SK-N-SH treated with all-trans-retinoic acid at 6 μM for 48 hours (cell line): ENCODE measurements at regions not wholly inside any gene's neighbourhood (a gene's known extent, or its start where the extent isn't known, plus 50 kb on each side); places are given as distances from the start of the nearest gene placed in this dataset.

Source experiments
- ATAC-seq: fragments of 200-7000 bp; cut with Tn5 transposase; 3 replicates; pipeline ENCODE4 v1.9.1; 2020; ENCODE audit warnings: mild to moderate bottlenecking, moderate library complexity
- ARNTL ChIP-seq: fragments of 450-650 bp; formaldehyde crosslinking; IDR thresholded peaks from 2 replicates; pipeline ENCODE4 v1.5.0; 2020; ENCODE audit warnings: low read depth, mild to moderate bottlenecking, moderate library complexity, borderline replicate concordance
- BACH2 ChIP-seq: fragments of 250-450 bp; sonication (Bioruptor Pico); IDR thresholded peaks from 2 replicates; pipeline ENCODE4 v1.9.0; 2021; ENCODE audit warnings: mild to moderate bottlenecking, borderline replicate concordance
- CREB5 ChIP-seq: fragments of 250-450 bp; sonication (Bioruptor Pico); IDR thresholded peaks from 2 replicates; pipeline ENCODE4 v1.5.1; 2020; ENCODE audit warnings: low read depth, mild to moderate bottlenecking, moderate library complexity
- CSDC2 ChIP-seq: fragments of 250-450 bp; sonication (Bioruptor Pico); IDR thresholded peaks from 2 replicates; pipeline ENCODE4 v1.5.0; 2020; ENCODE audit warnings: mild to moderate bottlenecking, moderate library complexity
- CSRNP3 ChIP-seq: fragments of 250-450 bp; sonication (Bioruptor Pico); IDR thresholded peaks from 2 replicates; pipeline ENCODE4 v1.5.1; 2021; ENCODE audit warnings: mild to moderate bottlenecking, moderate library complexity
- ESRRG ChIP-seq: fragments of 250-450 bp; sonication (Bioruptor Pico); IDR thresholded peaks from 2 replicates; pipeline ENCODE4 v1.6.1; 2021; ENCODE audit warnings: mild to moderate bottlenecking
- GLIS3 ChIP-seq: fragments of 250-450 bp; sonication (Bioruptor Pico); IDR thresholded peaks from 2 replicates; pipeline ENCODE4 v1.5.0; 2020; ENCODE audit warnings: mild to moderate bottlenecking, moderate library complexity
- ISL1 ChIP-seq: fragments of 250-450 bp; sonication (Bioruptor Pico); IDR thresholded peaks from 2 replicates; pipeline ENCODE4 v2.1.2; 2022; ENCODE audit warnings: mild to moderate bottlenecking, moderate library complexity
- PATZ1 ChIP-seq: fragments of 250-450 bp; sonication (Bioruptor Pico); IDR thresholded peaks from 2 replicates; pipeline ENCODE4 v1.8.0; 2020; ENCODE audit warnings: mild to moderate bottlenecking, moderate library complexity, borderline replicate concordance
- POU6F1 ChIP-seq: fragments of 250-450 bp; sonication (Bioruptor Pico); IDR thresholded peaks from 2 replicates; pipeline ENCODE4 v1.8.0; 2021; ENCODE audit warnings: low read depth, mild to moderate bottlenecking, moderate library complexity, borderline replicate concordance
- PPARA ChIP-seq: fragments of 250-450 bp; sonication (Bioruptor Pico); IDR thresholded peaks from 2 replicates; pipeline ENCODE4 v1.5.0; 2020; ENCODE audit warnings: mild to moderate bottlenecking, borderline replicate concordance
- RARB ChIP-seq: fragments of 250-450 bp; sonication (Bioruptor Pico); IDR thresholded peaks from 2 replicates; pipeline ENCODE4 v1.8.0; 2021; ENCODE audit warnings: mild to moderate bottlenecking, moderate library complexity
- SNAI2 ChIP-seq: fragments of 250-450 bp; sonication (Bioruptor Pico); IDR thresholded peaks from 2 replicates; pipeline ENCODE4 v1.5.0; 2020; ENCODE audit warnings: mild to moderate bottlenecking, moderate library complexity
- TCF4 ChIP-seq: fragments of 250-450 bp; sonication (Bioruptor Pico); IDR thresholded peaks from 2 replicates; pipeline ENCODE4 v1.8.0; 2021; ENCODE audit warnings: mild to moderate bottlenecking, moderate library complexity, borderline replicate concordance
- TOX ChIP-seq: fragments of 250-450 bp; sonication (Bioruptor Pico); IDR thresholded peaks from 2 replicates; pipeline ENCODE4 v1.8.0; 2021; ENCODE audit warnings: mild to moderate bottlenecking, moderate library complexity, borderline replicate concordance
- TSHZ2 ChIP-seq: fragments of 250-450 bp; sonication (Bioruptor Pico); IDR thresholded peaks from 2 replicates; pipeline ENCODE4 v1.5.0; 2020; ENCODE audit warnings: mild to moderate bottlenecking, moderate library complexity
- ZC3H10 ChIP-seq: fragments of 250-450 bp; sonication (Bioruptor Pico); IDR thresholded peaks from 2 replicates; pipeline ENCODE4 v1.5.1; 2021; ENCODE audit warnings: mild to moderate bottlenecking, moderate library complexity
- ZFP3 ChIP-seq: fragments of 250-450 bp; sonication (Bioruptor Pico); IDR thresholded peaks from 2 replicates; pipeline ENCODE4 v1.5.0; 2020; ENCODE audit warnings: mild to moderate bottlenecking, moderate library complexity
- ZFP30 ChIP-seq: fragments of 450-650 bp; formaldehyde crosslinking; IDR thresholded peaks from 2 replicates; pipeline ENCODE4 v1.5.0; 2022; ENCODE audit warnings: mild to moderate bottlenecking, moderate library complexity
- ZNF565 ChIP-seq: fragments of 450-650 bp; formaldehyde crosslinking; conservative IDR thresholded peaks from 2 replicates; pipeline ENCODE4 v1.5.0; 2020; ENCODE audit warnings: low read depth, mild to moderate bottlenecking, moderate library complexity

GRCh38 chr7:68688416-68689086 lies 909.7 kb upstream of the AUTS2 start:
- ATAC-seq = no peak
- TF ChIP-seq ZFP3 (CRISPR knock-in tag) = no peak
- TF ChIP-seq TOX (CRISPR knock-in tag) = no peak
- no peak for TF ChIP-seq TSHZ2 (CRISPR knock-in tag)
- TF ChIP-seq POU6F1 (CRISPR knock-in tag) = no peak
- no peak for TF ChIP-seq ESRRG (CRISPR knock-in tag)
- no peak for TF ChIP-seq BACH2 (CRISPR knock-in tag)
- TF ChIP-seq ARNTL (CRISPR knock-in tag) = no peak
- TF ChIP-seq ISL1 (CRISPR knock-in tag) = no peak
- TF ChIP-seq CREB5 (CRISPR knock-in tag) = no peak
- no peak for TF ChIP-seq PPARA (CRISPR knock-in tag)
- TF ChIP-seq ZFP30 (CRISPR knock-in tag) = no peak
- TF ChIP-seq RARB (CRISPR knock-in tag) = no peak
- no peak for TF ChIP-seq ZC3H10 (CRISPR knock-in tag)
- TF ChIP-seq SNAI2 (CRISPR knock-in tag) = no peak
- no peak for TF ChIP-seq PATZ1 (CRISPR knock-in tag)
- no peak for TF ChIP-seq TCF4
- TF ChIP-seq GLIS3 = no peak
- no peak for TF ChIP-seq ZNF565 (CRISPR knock-in tag)
- TF ChIP-seq CSDC2 = no peak

- no peak for ATAC-seq
- TF ChIP-seq ZNF565 (CRISPR knock-in tag) (no peak), TSHZ2 (CRISPR knock-in tag) (no peak), CSRNP3 (CRISPR knock-in tag) (no peak), CSDC2 (no peak), POU6F1 (CRISPR knock-in tag) (no peak), ZC3H10 (CRISPR knock-in tag) (no peak), ZFP3 (CRISPR knock-in tag) (no peak), TOX (CRISPR knock-in tag) (no peak), PPARA (CRISPR knock-in tag) (no peak), TCF4 (no peak), GLIS3 (no peak), ISL1 (CRISPR knock-in tag) (no peak), PATZ1 (CRISPR knock-in tag) (no peak), SNAI2 (CRISPR knock-in tag) (no peak), CREB5 (CRISPR knock-in tag) (no peak)
Measured at GRCh38 chr7:68689087-68689433, 909.2 kb upstream of the AUTS2 start.
